ENCODE measurements at regions not wholly inside any gene's neighbourhood (a gene's known extent, or its start where the extent isn't known, plus 50 kb on each side); places are given as distances from the start of the nearest gene placed in this dataset.

GRCh38 chr12:13471471-13471870, 274.9 kb downstream of the EMP1 start:
- H3K9me3 ChIP-seq (ENCODE audit: low read depth, low read length): no peaks in the 10 kb centered on the region
- no peaks in the 10 kb centered on the region for H3K79me2 ChIP-seq (ENCODE audit: insufficient read depth, low read length)
- DNase-seq (ENCODE audit: insufficient read length, low spot score, missing footprints): no peak
- no peaks in the 10 kb centered on the region for H4K20me1 ChIP-seq (ENCODE audit: insufficient read depth, low read length)
- H3K27me3 ChIP-seq (ENCODE audit: insufficient read depth, low read length): no peaks in the 10 kb centered on the region
- H3K4me2 ChIP-seq (ENCODE audit: insufficient read depth, low read length): no peak overlapping the region
- H3K4me1 ChIP-seq (ENCODE audit: insufficient read depth, low read length): no peaks in the 10 kb centered on the region
- H2AFZ ChIP-seq (ENCODE audit: low read length): no peak overlapping the region
- no peak overlapping the region for H3K4me3 ChIP-seq (ENCODE audit: insufficient read depth, low read length)
- H3K27ac ChIP-seq (ENCODE audit: low read depth, low read length): no peak overlapping the region
- TF ChIP-seq, protein P1, sequence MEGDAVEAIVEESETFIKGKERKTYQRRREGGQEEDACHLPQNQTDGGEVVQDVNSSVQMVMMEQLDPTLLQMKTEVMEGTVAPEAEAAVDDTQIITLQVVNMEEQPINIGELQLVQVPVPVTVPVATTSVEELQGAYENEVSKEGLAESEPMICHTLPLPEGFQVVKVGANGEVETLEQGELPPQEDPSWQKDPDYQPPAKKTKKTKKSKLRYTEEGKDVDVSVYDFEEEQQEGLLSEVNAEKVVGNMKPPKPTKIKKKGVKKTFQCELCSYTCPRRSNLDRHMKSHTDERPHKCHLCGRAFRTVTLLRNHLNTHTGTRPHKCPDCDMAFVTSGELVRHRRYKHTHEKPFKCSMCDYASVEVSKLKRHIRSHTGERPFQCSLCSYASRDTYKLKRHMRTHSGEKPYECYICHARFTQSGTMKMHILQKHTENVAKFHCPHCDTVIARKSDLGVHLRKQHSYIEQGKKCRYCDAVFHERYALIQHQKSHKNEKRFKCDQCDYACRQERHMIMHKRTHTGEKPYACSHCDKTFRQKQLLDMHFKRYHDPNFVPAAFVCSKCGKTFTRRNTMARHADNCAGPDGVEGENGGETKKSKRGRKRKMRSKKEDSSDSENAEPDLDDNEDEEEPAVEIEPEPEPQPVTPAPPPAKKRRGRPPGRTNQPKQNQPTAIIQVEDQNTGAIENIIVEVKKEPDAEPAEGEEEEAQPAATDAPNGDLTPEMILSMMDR (IDR thresholded peaks at IDR 0.05; ENCODE audit: extremely low read depth, low read depth, low read length): no peak
- no peaks in the 10 kb centered on the region for H3K36me3 ChIP-seq (ENCODE audit: insufficient read depth, low read length)

- Histone ChIP-seq H3K27ac (ENCODE audit: low read depth, low read length) (no peak overlapping the region), H3K9me3 (ENCODE audit: low read depth, low read length) (no peaks in the 10 kb centered on the region), H4K20me1 (ENCODE audit: insufficient read depth, low read length) (no peaks in the 10 kb centered on the region), H2AFZ (ENCODE audit: low read length) (no peak overlapping the region), H3K4me1 (ENCODE audit: insufficient read depth, low read length) (no peaks in the 10 kb centered on the region), H3K27me3 (ENCODE audit: insufficient read depth, low read length) (no peaks in the 10 kb centered on the region), H3K36me3 (ENCODE audit: insufficient read depth, low read length) (no peaks in the 10 kb centered on the region), H3K79me2 (ENCODE audit: insufficient read depth, low read length) (no peaks in the 10 kb centered on the region), H3K4me2 (ENCODE audit: insufficient read depth, low read length) (no peak overlapping the region), H3K4me3 (ENCODE audit: insufficient read depth, low read length) (no peak overlapping the region)
- DNase-seq (ENCODE audit: insufficient read length, low spot score, missing footprints): no peak
- TF ChIP-seq, protein P1 (IDR thresholded peaks at IDR 0.05; ENCODE audit: extremely low read depth, low read depth, low read length): no peak
Measured at GRCh38 chr12:13465635-13466034, 269.1 kb downstream of the EMP1 start.

DNA sequence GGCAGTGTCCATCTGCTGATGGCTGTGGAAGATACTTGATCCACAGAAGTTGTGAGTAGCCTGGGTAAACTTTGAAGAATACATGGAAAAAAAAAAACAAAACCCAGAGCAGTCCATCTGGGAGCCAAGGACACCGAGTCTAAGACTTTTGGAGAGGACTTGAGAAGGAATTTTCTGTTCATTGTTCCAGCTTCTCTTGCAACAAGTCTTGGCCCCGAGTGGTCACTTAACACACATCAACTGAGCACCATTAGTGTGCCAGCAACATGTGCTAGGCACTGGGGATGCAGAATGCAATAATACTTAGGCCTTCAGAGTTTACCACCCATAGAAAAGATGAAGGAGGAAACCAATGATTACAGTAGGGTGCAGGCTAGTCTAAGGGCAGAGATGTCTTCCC, 266.7 kb downstream of the EMP1 start:
- H3K27me3 ChIP-seq (ENCODE audit: insufficient read depth, low read length): no peaks in the 10 kb centered on the region
- no peak for DNase-seq (ENCODE audit: insufficient read length, low spot score, missing footprints)
- no peak overlapping the region for H3K27ac ChIP-seq (ENCODE audit: low read depth, low read length)
- H3K79me2 ChIP-seq (ENCODE audit: insufficient read depth, low read length): no peaks in the 10 kb centered on the region
- H3K9me3 ChIP-seq (ENCODE audit: low read depth, low read length): no peaks in the 10 kb centered on the region
- no peaks in the 10 kb centered on the region for H4K20me1 ChIP-seq (ENCODE audit: insufficient read depth, low read length)
- TF ChIP-seq, protein P1 (IDR thresholded peaks at IDR 0.05; ENCODE audit: extremely low read depth, low read depth, low read length): no peak
- no peak overlapping the region for H3K4me3 ChIP-seq (ENCODE audit: insufficient read depth, low read length)
- H3K4me2 ChIP-seq (ENCODE audit: insufficient read depth, low read length): no peak overlapping the region
- H3K4me1 ChIP-seq (ENCODE audit: insufficient read depth, low read length): no peaks in the 10 kb centered on the region
- H3K36me3 ChIP-seq (ENCODE audit: insufficient read depth, low read length): no peaks in the 10 kb centered on the region
- H2AFZ ChIP-seq (ENCODE audit: low read length): no peak overlapping the region

- Histone ChIP-seq H3K36me3 (ENCODE audit: insufficient read depth, low read length) (no peaks in the 10 kb centered on the region), H3K27me3 (ENCODE audit: insufficient read depth, low read length) (no peaks in the 10 kb centered on the region), H3K4me1 (ENCODE audit: insufficient read depth, low read length) (no peaks in the 10 kb centered on the region), H4K20me1 (ENCODE audit: insufficient read depth, low read length) (no peaks in the 10 kb centered on the region), H3K4me3 (ENCODE audit: insufficient read depth, low read length) (no peak overlapping the region), H3K9me3 (ENCODE audit: low read depth, low read length) (no peaks in the 10 kb centered on the region), H3K27ac (ENCODE audit: low read depth, low read length) (no peak overlapping the region), H3K79me2 (ENCODE audit: insufficient read depth, low read length) (no peaks in the 10 kb centered on the region), H2AFZ (ENCODE audit: low read length) (no peak overlapping the region), H3K4me2 (ENCODE audit: insufficient read depth, low read length) (no peak overlapping the region)
- TF ChIP-seq, protein P1 (IDR thresholded peaks at IDR 0.05; ENCODE audit: extremely low read depth, low read depth, low read length): no peak
- no peak for DNase-seq (ENCODE audit: insufficient read length, low spot score, missing footprints)
Measured at GRCh38 chr12:13462450-13462849, 265.9 kb downstream of the EMP1 start.

Measured in osteoblast (primary cell).